Fibroblast of skin of abdomen (primary cell): ENCODE measurements at regions not wholly inside any gene's neighbourhood (a gene's known extent, or its start where the extent isn't known, plus 50 kb on each side); places are given as distances from the start of the nearest gene placed in this dataset.
A peak's percentile ranks its signal among the peaks of the same experiment; 100 is the strongest.

Experiments used
- DNase-seq: peaks from one replicate; pipeline ENCODE4 v3.0.0-alpha.2; 2013

GRCh38 chr10:2852574-2853323, 214.6 kb upstream of the PFKP start:
- no peak for DNase-seq

DNA sequence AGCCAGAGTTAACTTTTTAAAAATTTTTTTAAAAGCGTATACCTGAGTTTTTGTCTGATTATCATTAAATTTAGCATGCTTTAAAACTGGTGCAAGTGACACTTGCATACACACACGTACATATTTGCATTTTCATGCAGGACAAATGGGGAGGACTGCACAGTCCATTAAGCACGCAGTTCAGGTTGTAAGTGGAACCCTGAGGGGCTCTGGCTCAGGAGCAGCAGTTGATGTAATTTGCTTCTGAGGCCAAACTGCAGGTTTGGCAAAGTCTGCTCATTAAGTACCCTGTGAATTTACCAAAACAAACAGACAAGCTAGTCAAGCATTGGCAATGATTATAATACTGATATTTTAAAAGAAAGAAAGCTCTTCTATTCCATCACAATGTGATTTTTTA, 215.8 kb upstream of the PFKP start:
- DNase-seq = no peak

DNA sequence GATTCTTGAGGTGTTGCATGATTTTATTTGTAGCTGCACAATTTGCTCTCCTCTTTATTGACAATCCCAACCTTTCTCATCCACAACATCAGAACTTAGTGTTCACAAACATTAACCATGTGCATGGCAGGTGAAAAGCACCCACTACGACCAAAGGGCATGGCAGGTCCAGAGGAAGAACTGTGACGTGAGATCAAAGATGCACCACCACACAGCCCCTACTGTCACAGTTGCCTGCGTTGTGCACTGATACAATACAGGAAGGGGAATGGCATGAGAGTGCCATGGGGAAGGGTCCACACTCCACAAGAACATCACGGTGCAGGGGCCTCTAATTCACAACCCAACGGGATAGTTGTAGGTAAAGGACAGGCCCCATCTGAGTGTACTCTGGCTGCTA, 217.1 kb upstream of the PFKP start:
- no peak for DNase-seq

- DNase-seq = no peak
These were observed 222.4 kb upstream of the PFKP start for GRCh38 chr10:2844925-2845324.

- peak; percentile 4 for DNase-seq
These were observed 228.1 kb upstream of the PFKP start for GRCh38 chr10:2839081-2839725.

DNA sequence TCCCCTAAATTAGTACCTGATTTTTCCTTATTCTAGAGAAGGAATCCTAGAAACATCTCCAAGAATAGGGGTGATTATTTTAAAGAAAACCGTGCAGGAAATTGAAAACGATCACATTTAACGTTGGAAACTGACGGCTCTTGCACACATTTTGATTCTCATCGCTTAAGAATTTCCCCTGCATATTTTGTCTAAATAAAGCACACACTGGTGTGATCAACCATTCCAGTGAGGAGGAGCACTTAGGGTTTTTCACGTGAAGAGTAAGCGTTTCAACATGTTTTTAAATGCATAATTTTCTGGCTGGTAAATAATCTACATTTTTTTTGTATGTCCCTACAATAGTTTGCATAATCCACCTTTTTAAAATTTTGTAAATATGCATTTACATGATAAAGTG, 229.7 kb upstream of the PFKP start:
- peak; percentile 64 for DNase-seq

- no peak for DNase-seq
These were observed 230.3 kb upstream of the PFKP start for GRCh38 chr10:2836921-2837662.

GRCh38 chr10:2834214-2834613, 233.1 kb upstream of the PFKP start:
- no peak for DNase-seq

- no peak for DNase-seq
These were observed 235.8 kb upstream of the PFKP start for GRCh38 chr10:2831509-2831908.

- DNase-seq = no peak
These were observed 238.6 kb upstream of the PFKP start for GRCh38 chr10:2828741-2829140.

DNA sequence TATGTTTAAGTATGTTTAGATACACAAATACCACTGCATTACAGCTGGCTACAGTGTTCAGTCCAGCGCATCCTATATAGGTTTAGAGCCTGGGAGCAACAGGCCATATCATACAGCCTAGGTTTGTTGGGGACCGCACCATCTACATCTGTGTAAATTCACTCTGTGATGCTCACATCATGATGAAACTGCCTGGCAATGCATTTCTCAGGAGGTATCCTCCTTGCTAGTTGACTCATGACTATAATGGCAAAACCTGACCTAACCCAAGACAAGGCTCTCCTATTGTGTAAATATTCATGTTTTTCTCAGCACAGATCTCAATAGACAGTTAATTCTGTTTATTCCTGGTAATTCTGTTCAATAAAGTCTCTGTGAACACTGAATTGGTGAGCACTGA, 240.7 kb upstream of the PFKP start:
- DNase-seq = no peak

GRCh38 chr10:2825841-2826240, 241.5 kb upstream of the PFKP start:
- no peak for DNase-seq

DNA sequence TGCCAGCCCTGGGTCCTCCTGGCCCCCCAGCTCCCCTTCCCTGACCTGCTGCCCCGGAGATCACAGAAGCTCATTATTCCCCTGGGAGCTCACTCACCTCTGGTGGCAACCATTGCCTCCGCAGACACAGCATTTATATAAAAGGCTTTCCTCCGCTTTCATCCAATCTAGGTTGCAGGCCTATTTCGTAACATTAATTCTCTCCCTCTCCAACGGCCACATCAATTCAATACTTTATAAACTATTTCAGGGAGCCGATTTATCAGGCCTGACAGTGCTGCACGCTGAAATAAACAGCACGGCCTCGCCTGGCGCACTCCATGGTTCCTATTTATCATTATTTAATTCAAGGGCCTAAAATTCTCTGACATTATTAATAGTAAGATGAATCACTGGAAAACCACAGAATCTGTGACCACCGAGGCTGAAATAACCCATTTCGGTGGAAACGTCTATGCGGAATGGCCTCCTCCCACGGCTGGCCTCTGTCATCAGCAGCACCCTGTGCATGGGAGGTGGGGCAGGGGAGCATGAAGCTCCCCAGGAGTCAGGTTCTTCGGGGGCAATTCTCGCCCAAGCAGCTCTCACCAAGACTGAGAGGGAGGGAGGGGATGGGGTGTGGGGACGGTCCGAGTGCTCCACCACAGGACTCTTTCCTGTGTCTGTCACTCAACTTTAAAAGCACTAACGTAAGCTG, 249.3 kb upstream of the PFKP start:
- no peak for DNase-seq

- DNase-seq = no peak
These were observed 253.7 kb upstream of the PFKP start for GRCh38 chr10:2813693-2814092.

DNA sequence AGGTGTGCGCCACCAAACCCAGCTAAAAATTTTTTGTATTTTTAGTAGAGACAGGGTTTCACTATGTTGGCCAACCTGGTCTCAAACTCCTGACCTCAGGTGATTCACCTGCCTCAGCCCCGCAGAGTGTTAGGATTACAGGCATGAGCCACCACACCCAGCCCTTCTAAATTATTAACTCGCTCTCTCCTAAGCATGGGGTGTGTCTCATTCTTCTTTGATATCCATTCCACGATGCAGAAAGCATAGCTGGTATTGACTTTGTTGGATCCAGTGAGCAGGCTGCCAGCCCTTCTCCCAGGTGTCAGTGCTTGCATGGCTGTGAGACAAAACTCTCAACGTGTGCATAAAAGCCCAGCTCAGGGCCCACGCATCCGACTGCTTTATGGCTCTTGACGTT, 254.1 kb upstream of the PFKP start:
- DNase-seq = no peak

DNA sequence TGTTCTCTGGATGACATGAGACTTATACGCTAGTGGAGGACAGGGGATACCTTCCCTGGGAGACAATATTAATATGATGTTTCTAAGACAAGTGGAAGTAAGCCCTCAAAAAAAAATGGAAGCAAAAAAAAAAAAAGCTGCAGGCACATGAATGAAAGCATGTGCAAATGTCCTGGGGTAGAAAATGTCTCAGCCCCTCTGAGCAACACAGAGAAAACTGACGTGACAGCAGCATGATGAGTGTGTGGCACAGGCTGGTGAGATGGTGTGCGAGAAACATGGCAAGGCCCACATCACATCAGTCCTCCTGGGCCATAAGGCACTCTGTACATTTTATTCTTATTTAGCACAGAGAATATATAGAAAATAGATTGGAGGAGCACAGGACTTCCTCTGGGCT, 254.7 kb upstream of the PFKP start:
- no peak for DNase-seq

DNA sequence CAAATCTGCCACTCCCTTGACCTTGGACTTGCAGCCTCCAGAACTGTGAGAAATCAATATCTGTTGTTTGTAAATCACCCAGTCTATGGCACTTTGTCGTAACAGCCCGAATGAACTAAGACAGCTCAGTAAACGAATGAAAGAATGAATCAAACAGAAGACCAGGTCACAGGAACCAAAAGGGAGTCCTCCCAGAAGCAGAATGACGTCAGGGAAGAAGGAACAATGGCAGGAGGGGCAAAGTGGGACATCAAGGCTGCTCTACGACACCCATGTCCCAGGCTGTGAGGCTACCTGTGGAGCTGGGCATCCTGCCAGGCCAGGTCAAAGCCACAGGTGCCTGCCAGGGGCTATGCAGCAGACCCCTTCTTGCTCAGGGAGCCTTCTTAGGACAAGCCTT, 267.2 kb upstream of the PFKP start:
- DNase-seq = no peak

- DNase-seq = no peak
These were observed 268.9 kb upstream of the PFKP start for GRCh38 chr10:2798336-2799022.

- no peak for DNase-seq
These were observed 275.4 kb upstream of the PFKP start for GRCh38 chr10:2791774-2792443.

GRCh38 chr10:2790396-2791188, 276.8 kb upstream of the PFKP start:
- no peak for DNase-seq

- DNase-seq = no peak
These were observed 281.1 kb upstream of the PFKP start for GRCh38 chr10:2786251-2786650.
